ENCODE measurements at regions not wholly inside any gene's neighbourhood (a gene's known extent, or its start where the extent isn't known, plus 50 kb on each side); places are given as distances from the start of the nearest gene placed in this dataset.

GRCh38 chr11:38510041-38510440 lies 1912.0 kb upstream of the RAG2 start:
- Mint-ChIP-seq H3K4me3 (ENCODE audit: unreplicated experiment) (no peak overlapping the region), H3K27me3 (ENCODE audit: low read depth, unreplicated experiment) (no peaks in the 10 kb centered on the region), H3K9me3 (ENCODE audit: unreplicated experiment) (no peaks in the 10 kb centered on the region), H3K36me3 (ENCODE audit: low read depth, unreplicated experiment) (no peaks in the 10 kb centered on the region), H3K27ac (ENCODE audit: unreplicated experiment) (no peak overlapping the region), H3K4me1 (ENCODE audit: low read depth, unreplicated experiment) (no peaks in the 10 kb centered on the region)
- FAIRE-seq (no peak), DNase-seq (ENCODE audit: low read depth) (no peak)
- H3K4me2 ChIP-seq (ENCODE audit: low read length), result no peak overlapping the region
- TF ChIP-seq, protein P1, sequence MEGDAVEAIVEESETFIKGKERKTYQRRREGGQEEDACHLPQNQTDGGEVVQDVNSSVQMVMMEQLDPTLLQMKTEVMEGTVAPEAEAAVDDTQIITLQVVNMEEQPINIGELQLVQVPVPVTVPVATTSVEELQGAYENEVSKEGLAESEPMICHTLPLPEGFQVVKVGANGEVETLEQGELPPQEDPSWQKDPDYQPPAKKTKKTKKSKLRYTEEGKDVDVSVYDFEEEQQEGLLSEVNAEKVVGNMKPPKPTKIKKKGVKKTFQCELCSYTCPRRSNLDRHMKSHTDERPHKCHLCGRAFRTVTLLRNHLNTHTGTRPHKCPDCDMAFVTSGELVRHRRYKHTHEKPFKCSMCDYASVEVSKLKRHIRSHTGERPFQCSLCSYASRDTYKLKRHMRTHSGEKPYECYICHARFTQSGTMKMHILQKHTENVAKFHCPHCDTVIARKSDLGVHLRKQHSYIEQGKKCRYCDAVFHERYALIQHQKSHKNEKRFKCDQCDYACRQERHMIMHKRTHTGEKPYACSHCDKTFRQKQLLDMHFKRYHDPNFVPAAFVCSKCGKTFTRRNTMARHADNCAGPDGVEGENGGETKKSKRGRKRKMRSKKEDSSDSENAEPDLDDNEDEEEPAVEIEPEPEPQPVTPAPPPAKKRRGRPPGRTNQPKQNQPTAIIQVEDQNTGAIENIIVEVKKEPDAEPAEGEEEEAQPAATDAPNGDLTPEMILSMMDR (IDR thresholded peaks at IDR 0.05; ENCODE audit: insufficient read depth, low read depth, low read length), result no peak
- TF ChIP-seq EZH2 (IDR thresholded peaks at IDR 0.05; ENCODE audit: insufficient read depth, low read length), result no peak
- H3K79me2 ChIP-seq (ENCODE audit: insufficient read depth, low read length), result no peaks in the 10 kb centered on the region
- H4K20me1 ChIP-seq (ENCODE audit: insufficient read depth, low read length), result no peaks in the 10 kb centered on the region
- no peak overlapping the region for H3K4me3 ChIP-seq (ENCODE audit: insufficient read depth, low read depth, low read length)
- H3K27me3 ChIP-seq (ENCODE audit: insufficient read depth, low read length), result no peaks in the 10 kb centered on the region
- no peak overlapping the region for H2AFZ ChIP-seq (ENCODE audit: low read depth, low read length)
- no peaks in the 10 kb centered on the region for H3K4me1 ChIP-seq (ENCODE audit: insufficient read depth, low read length)
- no peak overlapping the region for H3K9ac ChIP-seq (ENCODE audit: low read length)
- no peak overlapping the region for H3K27ac ChIP-seq (ENCODE audit: low read depth, low read length)
- no peaks in the 10 kb centered on the region for H3K36me3 ChIP-seq (ENCODE audit: insufficient read depth, low read length)
- no peaks in the 10 kb centered on the region for H3K9me3 ChIP-seq (ENCODE audit: insufficient read depth, low read depth, low read length)

DNA sequence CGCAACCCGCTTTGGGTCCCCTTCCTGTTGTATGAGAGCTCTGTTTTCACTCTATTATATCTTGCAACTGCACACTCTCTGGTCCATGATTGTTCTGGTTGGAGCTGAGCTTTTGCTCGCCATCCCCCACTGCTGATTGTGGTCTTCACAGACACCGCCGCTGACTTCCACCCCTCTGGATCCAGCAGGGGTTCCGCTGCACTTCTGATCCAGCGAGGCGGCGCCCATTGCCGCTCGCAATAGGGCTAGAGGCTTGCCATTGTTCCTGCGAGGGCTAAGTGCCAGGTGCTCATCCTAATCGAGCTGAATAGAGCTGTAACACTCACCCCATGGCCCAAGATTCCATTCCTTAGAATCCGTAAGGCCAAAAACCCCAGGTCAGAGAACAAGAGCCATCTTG lies 1905.8 kb upstream of the RAG2 start:
- Mint-ChIP-seq H3K36me3 (ENCODE audit: low read depth, unreplicated experiment) (no peaks in the 10 kb centered on the region), H3K4me3 (ENCODE audit: unreplicated experiment) (no peak overlapping the region), H3K4me1 (ENCODE audit: low read depth, unreplicated experiment) (no peaks in the 10 kb centered on the region), H3K9me3 (ENCODE audit: unreplicated experiment) (no peaks in the 10 kb centered on the region), H3K27ac (ENCODE audit: unreplicated experiment) (no peak overlapping the region), H3K27me3 (ENCODE audit: low read depth, unreplicated experiment) (peaks cover 4% of the 10 kb centered on the region)
- DNase-seq (ENCODE audit: low read depth) (no peak), FAIRE-seq (no peak)
- no peaks in the 10 kb centered on the region for H3K9me3 ChIP-seq (ENCODE audit: insufficient read depth, low read depth, low read length)
- TF ChIP-seq EZH2 (IDR thresholded peaks at IDR 0.05; ENCODE audit: insufficient read depth, low read length), result no peak
- TF ChIP-seq, protein P1 (IDR thresholded peaks at IDR 0.05; ENCODE audit: insufficient read depth, low read depth, low read length), result no peak
- no peaks in the 10 kb centered on the region for H3K79me2 ChIP-seq (ENCODE audit: insufficient read depth, low read length)
- no peak overlapping the region for H3K4me3 ChIP-seq (ENCODE audit: insufficient read depth, low read depth, low read length)
- no peak overlapping the region for H3K27ac ChIP-seq (ENCODE audit: low read depth, low read length)
- no peak overlapping the region for H3K9ac ChIP-seq (ENCODE audit: low read length)
- H2AFZ ChIP-seq (ENCODE audit: low read depth, low read length), result no peak overlapping the region
- no peaks in the 10 kb centered on the region for H3K36me3 ChIP-seq (ENCODE audit: insufficient read depth, low read length)
- H3K4me1 ChIP-seq (ENCODE audit: insufficient read depth, low read length), result no peaks in the 10 kb centered on the region
- no peaks in the 10 kb centered on the region for H4K20me1 ChIP-seq (ENCODE audit: insufficient read depth, low read length)
- H3K4me2 ChIP-seq (ENCODE audit: low read length), result no peak overlapping the region
- no peaks in the 10 kb centered on the region for H3K27me3 ChIP-seq (ENCODE audit: insufficient read depth, low read length)

- no peak for FAIRE-seq
Measured at GRCh38 chr11:38498721-38499120, 1900.7 kb upstream of the RAG2 start.

More at GRCh38 chr11:38498721-38499120, 1900.7 kb upstream of the RAG2 start:
- H3K4me3 Mint-ChIP-seq (ENCODE audit: unreplicated experiment), result no peak overlapping the region
- Histone ChIP-seq H2AFZ (ENCODE audit: low read depth, low read length) (no peak overlapping the region), H3K27ac (ENCODE audit: low read depth, low read length) (no peak overlapping the region), H3K9me3 (ENCODE audit: insufficient read depth, low read depth, low read length) (no peaks in the 10 kb centered on the region), H4K20me1 (ENCODE audit: insufficient read depth, low read length) (no peaks in the 10 kb centered on the region), H3K4me1 (ENCODE audit: insufficient read depth, low read length) (no peaks in the 10 kb centered on the region), H3K79me2 (ENCODE audit: insufficient read depth, low read length) (no peaks in the 10 kb centered on the region), H3K4me3 (ENCODE audit: insufficient read depth, low read depth, low read length) (no peak overlapping the region), H3K9ac (ENCODE audit: low read length) (no peak overlapping the region), H3K27me3 (ENCODE audit: insufficient read depth, low read length) (no peaks in the 10 kb centered on the region), H3K36me3 (ENCODE audit: insufficient read depth, low read length) (no peaks in the 10 kb centered on the region), H3K4me2 (ENCODE audit: low read length) (no peak overlapping the region)
- H3K27me3 Mint-ChIP-seq (ENCODE audit: low read depth, unreplicated experiment), result peaks cover 4% of the 10 kb centered on the region
- H3K4me1 Mint-ChIP-seq (ENCODE audit: low read depth, unreplicated experiment), result no peaks in the 10 kb centered on the region
- no peak for TF ChIP-seq EZH2 (IDR thresholded peaks at IDR 0.05; ENCODE audit: insufficient read depth, low read length)
- TF ChIP-seq, protein P1 (IDR thresholded peaks at IDR 0.05; ENCODE audit: insufficient read depth, low read depth, low read length), result no peak
- H3K9me3 Mint-ChIP-seq (ENCODE audit: unreplicated experiment), result no peaks in the 10 kb centered on the region
- H3K36me3 Mint-ChIP-seq (ENCODE audit: low read depth, unreplicated experiment), result no peaks in the 10 kb centered on the region
- no peak overlapping the region for H3K27ac Mint-ChIP-seq (ENCODE audit: unreplicated experiment)
- DNase-seq (ENCODE audit: low read depth), result no peak
